GM12878 (cell line): ENCODE measurements at regions not wholly inside any gene's neighbourhood (a gene's known extent, or its start where the extent isn't known, plus 50 kb on each side); places are given as distances from the start of the nearest gene placed in this dataset.

ENCODE experiments used
- ATAC-seq: fragments of 200-7000 bp; cut with Tn5 transposase; 3 replicates; pipeline ENCODE4 v1.9.1; 2020; ENCODE audit warnings: mild to moderate bottlenecking, moderate library complexity
- BruUV-seq: library from RNA; stranded (reverse); fragments of 400-500 nt; replicated peaks from 2 replicates; lab custom pipeline; 2021; lab: Mats Ljungman, UMichigan
- CTCF ChIA-PET: fragments of 300-600 bp; sonication (Branson Sonifier 250); formaldehyde crosslinking; extraction: SDS; loops from one replicate; lab custom pipeline; 2021; ENCODE audit warnings: inconsistent platforms; lab: Yijun Ruan, JAX
- POLR2A ChIA-PET: fragments of 350-600 bp; formaldehyde crosslinking; extraction: SDS; loops from one replicate; lab custom pipeline; 2021; ENCODE audit warnings: inconsistent platforms; lab: Charles Lee
- RAD21 ChIA-PET: fragments of 300-600 bp; sonication (Branson Sonifier 250); formaldehyde crosslinking; loops from one replicate; lab custom pipeline; 2023; ENCODE audit warnings: antibody characterized with exemption; ENCODE audit not compliant: unreplicated experiment; lab: Charles Lee
- SMC1A ChIA-PET: fragments of 300-600 bp; sonication (Branson Sonifier 250); formaldehyde crosslinking; loops from one replicate; lab custom pipeline; 2023; ENCODE audit not compliant: unreplicated experiment, uncharacterized antibody; lab: Charles Lee
- DNase-seq: peaks from one replicate; pipeline ENCODE4 v3.0.0-alpha.2; 2011; ENCODE audit warnings: low read depth, low spot score
- FAIRE-seq: peaks from 3 replicates; lab custom pipeline; 2011; peaks lifted over from hg19 to GRCh38; lab: Jason Lieb, UNC
- H2AFZ ChIP-seq: 2 replicates; pipeline ENCODE4 v1.6.0; 2011; ENCODE audit warnings: low read depth, low read length, control low read depth; ENCODE audit not compliant: control insufficient read depth
- H3K27ac ChIP-seq: 2 replicates; pipeline ENCODE4 v1.5.1; 2011; ENCODE audit warnings: control low read depth; ENCODE audit not compliant: control insufficient read depth, insufficient read depth
- H3K27me3 ChIP-seq, 2 experiments: replicated peaks in 1 of 2; 2 replicates each; pipeline versions ENCODE4 v1.6.0 to v1.6.1; 2011; ENCODE audit warnings: low read length in 1 of 2; ENCODE audit not compliant: control insufficient read depth in 2 of 2, insufficient read depth in 2 of 2
- H3K36me3 ChIP-seq, 2 experiments: 2 replicates each; pipeline ENCODE4 v1.5.1; 2011; ENCODE audit warnings: low read length in 1 of 2; ENCODE audit not compliant: control insufficient read depth in 2 of 2, insufficient read depth in 2 of 2
- H3K4me1 ChIP-seq: 2 replicates; pipeline ENCODE4 v1.6.1; 2011; ENCODE audit warnings: mild to moderate bottlenecking, low read length, moderate library complexity, mixed read lengths; ENCODE audit not compliant: control insufficient read depth, insufficient read depth
- H3K4me2 ChIP-seq: 2 replicates; pipeline ENCODE4 v1.6.0; 2011; ENCODE audit warnings: control low read depth; ENCODE audit not compliant: control insufficient read depth, insufficient read depth
- H3K4me3 ChIP-seq: fragments of 200-600 bp; sonication (generic); 2 replicates; pipeline ENCODE4 v1.5.1; 2016
- H3K79me2 ChIP-seq: 2 replicates; pipeline ENCODE4 v1.6.0; 2011; ENCODE audit warnings: low read length; ENCODE audit not compliant: control insufficient read depth, insufficient read depth
- H3K9ac ChIP-seq: 2 replicates; pipeline ENCODE4 v1.8.0; 2011; ENCODE audit warnings: low read length, control low read depth, mixed read lengths; ENCODE audit not compliant: control insufficient read depth, insufficient read depth
- H3K9me3 ChIP-seq: replicated peaks from 3 replicates; pipeline ENCODE4 v1.5.1; 2011; ENCODE audit warnings: mild to moderate bottlenecking, low read length; ENCODE audit not compliant: control insufficient read depth, insufficient read depth
- H4K20me1 ChIP-seq: 2 replicates; pipeline ENCODE4 v1.6.0; 2011; ENCODE audit not compliant: control insufficient read depth, insufficient read depth
- CBX5 ChIP-seq: sonication (generic); IDR thresholded peaks from 2 replicates; pipeline ENCODE4 v1.6.1; 2016; ENCODE audit warnings: low read depth, moderate library complexity, mild to moderate bottlenecking, inconsistent platforms
- CEBPZ ChIP-seq: fragments of 150-350 bp; IDR thresholded peaks from 2 replicates; pipeline ENCODE4 v1.6.1; 2016; ENCODE audit warnings: low read depth, low read length
- CREM ChIP-seq: IDR thresholded peaks from 2 replicates; pipeline ENCODE4 v1.6.1; 2014; ENCODE audit warnings: antibody characterized with exemption, low read depth
- ESRRA ChIP-seq: IDR thresholded peaks from 2 replicates; pipeline ENCODE4 v1.6.1; 2012; ENCODE audit warnings: mild to moderate bottlenecking, low read length, improper control_type of control experiment
- FOS ChIP-seq: IDR thresholded peaks from 3 replicates; pipeline ENCODE4 v1.6.1; 2011; ENCODE audit warnings: borderline replicate concordance; ENCODE audit not compliant: insufficient read length; ENCODE audit errors: extremely low read depth
- HDGF ChIP-seq: fragments of 450-650 bp; IDR thresholded peaks from 2 replicates; pipeline ENCODE4 v1.6.1; 2016; ENCODE audit warnings: antibody characterized with exemption
- JUNB ChIP-seq: IDR thresholded peaks from 2 replicates; pipeline ENCODE4 v1.6.1; 2016; ENCODE audit warnings: antibody characterized with exemption, mild to moderate bottlenecking
- NFYB ChIP-seq: IDR thresholded peaks from 2 replicates; pipeline ENCODE4 v1.6.1; 2011; ENCODE audit warnings: low read depth, mild to moderate bottlenecking, low read length, improper control_type of control experiment, moderate library complexity; ENCODE audit not compliant: insufficient read depth
- PML ChIP-seq: IDR thresholded peaks from 2 replicates; pipeline ENCODE4 v1.6.1; 2012; ENCODE audit warnings: low read length, inconsistent platforms
- POLR2A ChIP-seq: IDR thresholded peaks from 2 replicates; pipeline ENCODE4 v1.6.1; 2011; ENCODE audit warnings: low read depth, mild to moderate bottlenecking, low read length
- RUNX3 ChIP-seq: IDR thresholded peaks from 2 replicates; pipeline ENCODE4 v1.6.1; 2012; ENCODE audit warnings: low read length, inconsistent platforms
- SIN3A ChIP-seq: IDR thresholded peaks from 2 replicates; pipeline ENCODE4 v1.6.1; 2012; ENCODE audit warnings: low read depth, low read length, improper control_type of control experiment
- SMARCA5 ChIP-seq: fragments of 450-650 bp; IDR thresholded peaks from 2 replicates; pipeline ENCODE4 v1.6.1; 2017; ENCODE audit warnings: mild to moderate bottlenecking
- ZNF274 ChIP-seq: IDR thresholded peaks from one replicate; pipeline ENCODE4 v1.8.0; 2011; ENCODE audit not compliant: insufficient read length, insufficient read depth
- WGBS: methylation state at CpG from one replicate; pipeline ENCODE4 v1.1.6; 2016; ENCODE audit warnings: low lambda C conversion rate; ENCODE audit not compliant: insufficient replicate concordance, insufficient coverage; ENCODE audit errors: missing lambda C conversion rate; 5-methylcytosine and 5-hydroxymethylcytosine counted together
- in situ Hi-C: fragments of 300-500 bp; cut with MboI; formaldehyde crosslinking; loops from 9 replicates; pipeline ENCODE4 v1.14.3; 2018; ENCODE audit warnings: mixed read lengths
- intact Hi-C: fragments of 100-400 bp; cut with micrococcal nuclease; formaldehyde crosslinking; loops from one replicate; pipeline ENCODE4 v1.14.2; 2022; ENCODE audit not compliant: unreplicated experiment

DNA sequence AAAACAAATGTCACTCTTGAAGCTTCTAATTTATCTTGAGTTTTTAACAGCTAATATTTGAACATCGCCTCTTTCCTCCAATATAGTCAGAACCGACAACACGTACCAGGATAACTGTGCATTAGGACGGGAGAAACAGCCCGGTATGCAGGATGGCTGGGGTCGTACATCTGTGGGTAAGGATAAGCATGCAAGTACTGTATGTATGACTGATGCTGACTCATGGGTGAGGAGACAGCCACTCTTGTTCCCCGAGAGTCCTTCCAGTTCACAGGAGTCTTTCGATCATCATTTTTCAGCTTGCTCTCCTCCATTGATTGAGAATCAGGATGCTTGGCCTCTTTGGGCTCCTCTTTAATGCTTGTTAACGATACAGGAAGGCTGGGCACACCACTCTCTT is 102.3 kb downstream of the ZNF608 start (continued):
- TF ChIP-seq NFYB (no peak), ZNF274 (no peak), HDGF (no peak)

DNA sequence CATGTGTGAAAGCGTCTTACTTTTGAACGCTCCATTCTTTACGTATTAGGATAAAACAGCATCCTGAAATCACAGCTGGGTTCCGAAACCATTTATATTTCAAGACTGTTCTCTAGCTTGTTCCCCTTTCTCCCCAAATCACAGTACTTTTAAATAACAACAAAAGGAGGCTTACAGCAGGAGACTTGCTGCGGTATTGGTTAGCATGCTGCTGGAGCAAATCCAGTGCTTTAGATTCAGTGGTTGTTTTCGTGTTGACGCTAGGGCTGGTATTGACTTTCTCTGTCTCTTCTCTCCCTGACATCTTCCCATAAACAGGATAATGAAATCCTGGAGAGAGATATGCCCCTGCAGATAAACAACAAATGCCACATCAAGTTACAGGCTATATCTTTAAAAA is 103.1 kb downstream of the ZNF608 start:
- no peaks in the 10 kb centered on the region for H4K20me1 ChIP-seq
- ATAC-seq = no peak
- H2AFZ ChIP-seq = no peak overlapping the region
- intact Hi-C loops (loop anchor here (10.0 kb wide), 1 partner anchor 589 kb away; no protein-coding TSS in a partner anchor), in situ Hi-C loops (loop anchor here (10.0 kb wide), 1 partner anchor 291 kb away; no protein-coding TSS in a partner anchor)
- BruUV-seq = no TSS peak
- H3K4me2 ChIP-seq = no peak overlapping the region
- DNase-seq = no peak
- 98% methylated on average over 7 of the region's 7 CpGs for WGBS
- FAIRE-seq = no peak
- no peaks in the 10 kb centered on the region for H3K27me3 ChIP-seq
- H3K27ac ChIP-seq = no peak overlapping the region
- ChIA-PET RAD21 (interaction anchor here (0.9 kb wide), 1 partner anchor 266 kb away, joined by 3 read pairs; no protein-coding TSS in a partner anchor), CTCF (no interaction called here), SMC1A (interaction anchor here (0.8 to 2.0 kb wide), 4 partner anchors 12 to 105 kb away, joined by 3 to 8 read pairs (median 4); no protein-coding TSS in a partner anchor), POLR2A (no interaction called here)
- no peak overlapping the region for H3K4me3 ChIP-seq
- no peak for TF ChIP-seq SMARCA5
- no peak for TF ChIP-seq CEBPZ
- TF ChIP-seq FOS = no peak
- no peak for TF ChIP-seq CREM
- TF ChIP-seq SIN3A = no peak
- no peak for TF ChIP-seq CBX5
- no peak for TF ChIP-seq JUNB
- TF ChIP-seq RUNX3 = no peak
- TF ChIP-seq POLR2A = no peak
- no peak for TF ChIP-seq PML
- no peak for TF ChIP-seq ESRRA
- no peak overlapping the region for H3K9ac ChIP-seq
- no peaks in the 10 kb centered on the region; the same call in 1 of the 2 replicates for H3K79me2 ChIP-seq
- peaks cover 29% of the 10 kb centered on the region for H3K4me1 ChIP-seq
- H3K9me3 ChIP-seq = no peaks in the 10 kb centered on the region; the same call in 2 of the 3 replicates
- peaks cover 0 to 5% of the 10 kb centered on the region in 2 experiments; a peak in 1 of 4 replicates for H3K36me3 ChIP-seq
